HG03108 (cell line): ENCODE measurements at regions not wholly inside any gene's neighbourhood (a gene's known extent, or its start where the extent isn't known, plus 50 kb on each side); places are given as distances from the start of the nearest gene placed in this dataset.

Experiments
- ATAC-seq: cut with Tn5 transposase; IDR thresholded peaks from one replicate; pipeline ENCODE4 v1.9.1; 2021; ENCODE audit warnings: moderate library complexity; ENCODE audit not compliant: unreplicated experiment

GRCh38 chr4:36394352-36394903 is 113.0 kb downstream of the DTHD1 start:
- ATAC-seq: no peak

- no peak for ATAC-seq
Observed at GRCh38 chr4:36399762-36400353, 118.4 kb downstream of the DTHD1 start.

- no peak for ATAC-seq
Observed at GRCh38 chr4:36402008-36402758, 120.8 kb downstream of the DTHD1 start.

GRCh38 chr4:36411338-36411737 is 129.9 kb downstream of the DTHD1 start:
- no peak for ATAC-seq

GRCh38 chr4:36414248-36414647 is 132.8 kb downstream of the DTHD1 start:
- no peak for ATAC-seq

- no peak for ATAC-seq
Observed at GRCh38 chr4:36417146-36417545, 135.7 kb downstream of the DTHD1 start.

GRCh38 chr4:36420111-36420679 is 138.8 kb downstream of the DTHD1 start:
- ATAC-seq: no peak

- no peak for ATAC-seq
Observed at GRCh38 chr4:36422607-36423006, 141.2 kb downstream of the DTHD1 start.

- no peak for ATAC-seq
Observed at GRCh38 chr4:36426741-36427140, 145.3 kb downstream of the DTHD1 start.

GRCh38 chr4:36427696-36428095 is 146.3 kb downstream of the DTHD1 start:
- no peak for ATAC-seq

GRCh38 chr4:36432586-36432985 is 151.2 kb downstream of the DTHD1 start:
- no peak for ATAC-seq

- no peak for ATAC-seq
Observed at GRCh38 chr4:36439556-36439955, 158.1 kb downstream of the DTHD1 start.

GRCh38 chr4:36445480-36445879 is 164.1 kb downstream of the DTHD1 start:
- ATAC-seq: no peak

- no peak for ATAC-seq
Observed at GRCh38 chr4:36446275-36446674, 164.9 kb downstream of the DTHD1 start.

GRCh38 chr4:36461344-36461743 is 179.9 kb downstream of the DTHD1 start:
- no peak for ATAC-seq

GRCh38 chr4:36467670-36468069 is 186.3 kb downstream of the DTHD1 start:
- ATAC-seq: no peak

GRCh38 chr4:36471903-36472302 is 190.5 kb downstream of the DTHD1 start:
- ATAC-seq: no peak

- ATAC-seq: no peak
Observed at GRCh38 chr4:36476135-36476534, 194.7 kb downstream of the DTHD1 start.

- ATAC-seq: no peak
Observed at GRCh38 chr4:36477861-36478260, 196.4 kb downstream of the DTHD1 start.

- ATAC-seq: no peak
Observed at GRCh38 chr4:36485885-36486284, 204.5 kb downstream of the DTHD1 start.

GRCh38 chr4:36489798-36490197 is 208.4 kb downstream of the DTHD1 start:
- ATAC-seq: no peak

GRCh38 chr4:36492041-36492440 is 210.6 kb downstream of the DTHD1 start:
- ATAC-seq: no peak
